ENCODE measurements at regions not wholly inside any gene's neighbourhood (a gene's known extent, or its start where the extent isn't known, plus 50 kb on each side); places are given as distances from the start of the nearest gene placed in this dataset.
A peak's percentile ranks its signal among the peaks of the same experiment; 100 is the strongest.

DNA sequence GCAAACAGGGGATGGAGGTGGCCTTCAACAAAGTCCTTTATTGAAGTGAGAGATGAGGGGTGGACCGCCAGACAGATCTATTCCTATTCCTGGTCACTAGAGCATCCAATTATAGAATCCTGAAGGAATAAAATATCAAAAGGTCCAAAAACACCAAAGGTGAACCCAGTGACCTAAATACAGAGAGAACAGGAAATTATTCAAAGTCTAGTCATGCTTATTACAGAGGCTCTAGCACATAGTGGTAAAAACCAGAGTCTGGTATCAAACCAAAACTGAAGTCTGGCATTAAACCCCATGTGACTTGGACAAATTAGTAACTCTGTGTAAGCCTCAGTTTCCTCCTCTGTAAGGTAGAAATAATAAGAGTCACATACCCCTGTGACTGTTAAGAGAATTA, 100.5 kb upstream of the SNX2 start:
- DNase-seq, result no peak

DNA sequence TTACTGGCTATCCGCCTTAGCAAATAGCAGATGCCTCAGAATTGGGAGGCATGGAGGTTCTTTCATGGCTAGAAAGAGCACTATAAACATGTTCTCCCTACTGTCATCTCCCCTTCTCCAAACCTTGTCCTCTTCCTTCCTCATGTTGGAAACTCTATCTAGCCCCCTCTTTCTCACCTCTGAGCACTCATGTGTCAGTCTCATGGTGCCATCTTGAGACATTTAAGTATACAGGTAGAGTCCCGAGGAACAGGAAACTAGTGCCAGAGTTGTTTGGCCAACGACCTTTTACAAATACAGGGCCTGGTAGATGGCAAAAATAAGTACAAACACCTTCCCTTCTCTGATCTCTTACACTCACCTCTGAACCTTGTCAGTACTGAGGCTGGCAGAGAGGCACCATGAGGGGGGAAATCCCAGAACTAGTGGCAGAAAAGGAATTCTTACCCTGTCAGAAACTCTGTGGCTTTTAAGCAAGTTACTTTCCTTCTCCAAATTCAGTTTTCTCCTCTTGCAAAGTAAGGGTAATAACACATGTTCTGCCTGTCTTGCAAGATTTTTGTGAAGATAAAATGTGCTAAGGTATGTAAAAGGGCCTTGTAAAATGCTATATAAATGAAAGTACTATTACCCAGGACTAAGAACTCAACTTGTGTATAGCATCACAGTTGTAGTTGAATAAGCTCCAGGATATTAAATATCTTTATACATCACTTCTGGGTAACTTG, 94.1 kb upstream of the SNX2 start:
- no peak for DNase-seq

DNA sequence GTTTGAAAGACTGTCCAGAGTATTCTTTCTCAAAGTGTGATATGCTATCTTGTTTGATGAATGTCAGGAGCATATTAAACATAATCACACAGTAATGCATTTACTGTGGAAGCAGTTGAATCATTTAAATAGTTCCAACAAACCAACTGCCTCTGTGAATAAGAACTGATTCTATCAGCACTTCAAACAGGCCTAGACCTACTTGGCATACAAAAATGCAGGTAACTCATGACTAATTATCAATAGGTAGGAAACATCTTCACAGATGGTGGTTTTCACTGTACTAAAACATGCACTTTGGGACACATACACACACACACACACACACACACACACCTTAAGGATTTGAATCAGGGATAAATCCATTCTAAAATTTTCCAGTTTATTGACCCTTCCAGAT, 91.2 kb upstream of the SNX2 start:
- no peak for DNase-seq

DNA sequence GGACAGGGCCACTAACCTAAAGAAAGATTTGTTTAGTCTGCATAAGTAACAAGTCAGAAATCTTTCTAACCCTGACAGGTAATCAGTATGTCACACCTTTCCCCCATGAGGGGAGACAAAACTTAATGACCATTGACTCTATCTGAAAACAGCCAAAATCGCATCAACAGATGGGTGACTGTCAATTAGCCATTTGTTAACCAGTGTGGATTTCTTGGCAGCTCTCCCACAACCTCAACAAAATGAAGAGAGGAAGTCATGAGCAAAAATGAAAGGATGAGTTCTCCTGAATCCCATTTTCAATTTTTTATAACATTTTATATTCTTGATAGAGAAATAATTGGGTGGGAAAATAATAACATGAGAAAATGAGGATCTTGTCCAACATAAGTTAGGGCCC, 84.6 kb upstream of the SNX2 start:
- DNase-seq, result no peak

DNA sequence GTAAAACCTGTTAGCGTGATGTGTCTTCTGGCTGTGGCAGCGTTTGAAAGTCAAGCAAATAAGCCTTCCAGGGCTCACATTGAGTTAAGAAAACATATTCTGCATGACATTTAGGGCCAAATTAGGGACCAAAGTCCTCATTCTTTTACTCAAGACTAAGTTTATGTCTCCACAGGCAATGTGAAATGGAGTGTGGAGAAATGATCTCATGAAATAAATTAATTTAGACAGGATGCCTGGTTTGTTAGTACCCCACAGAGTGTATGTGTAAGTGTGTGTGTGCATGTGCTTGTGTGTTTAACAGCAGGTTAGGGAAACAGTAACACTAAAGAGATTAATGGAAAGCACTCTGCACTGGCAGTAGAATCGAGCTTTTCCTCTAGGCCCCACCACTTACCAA, 82.9 kb upstream of the SNX2 start:
- DNase-seq, result no peak

DNA sequence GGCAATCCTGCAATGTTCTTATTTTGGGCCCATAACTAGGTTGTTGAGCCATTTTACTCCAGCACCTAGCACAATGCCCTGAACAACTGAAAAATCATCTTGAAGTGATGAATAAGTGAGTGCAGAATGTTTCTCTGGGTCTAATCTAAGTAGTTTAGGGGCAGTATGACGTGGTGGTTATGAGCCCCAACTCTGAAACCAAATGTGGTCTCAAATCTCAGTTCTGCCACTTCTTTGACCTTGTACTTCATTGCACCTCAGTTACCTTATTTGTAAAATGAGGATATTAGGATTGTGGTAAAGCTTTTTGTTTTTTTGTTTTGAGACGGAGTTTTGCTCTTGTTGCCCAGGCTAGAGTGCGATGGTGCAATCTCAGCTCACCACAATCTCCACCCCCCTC, 80.9 kb upstream of the SNX2 start:
- no peak for DNase-seq

DNA sequence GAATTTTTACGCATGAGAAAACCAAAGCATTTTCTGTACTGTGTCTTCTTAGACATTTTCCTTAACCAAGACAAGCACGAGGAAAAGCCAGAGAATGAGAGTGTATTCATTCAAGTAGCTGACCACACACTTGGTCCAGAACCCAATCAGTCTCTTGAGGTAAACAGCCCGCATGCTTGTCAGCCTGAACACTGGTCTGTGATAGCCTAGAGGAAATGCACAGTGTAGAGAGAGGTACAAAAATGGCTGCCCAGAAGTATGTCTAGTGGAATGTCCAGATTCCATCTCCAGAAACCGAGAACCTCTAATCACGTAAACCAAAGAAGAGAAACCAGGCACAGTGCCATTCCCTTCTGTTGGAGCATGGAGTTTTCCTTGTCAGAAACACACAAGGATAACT, 80.0 kb upstream of the SNX2 start:
- no peak for DNase-seq

DNA sequence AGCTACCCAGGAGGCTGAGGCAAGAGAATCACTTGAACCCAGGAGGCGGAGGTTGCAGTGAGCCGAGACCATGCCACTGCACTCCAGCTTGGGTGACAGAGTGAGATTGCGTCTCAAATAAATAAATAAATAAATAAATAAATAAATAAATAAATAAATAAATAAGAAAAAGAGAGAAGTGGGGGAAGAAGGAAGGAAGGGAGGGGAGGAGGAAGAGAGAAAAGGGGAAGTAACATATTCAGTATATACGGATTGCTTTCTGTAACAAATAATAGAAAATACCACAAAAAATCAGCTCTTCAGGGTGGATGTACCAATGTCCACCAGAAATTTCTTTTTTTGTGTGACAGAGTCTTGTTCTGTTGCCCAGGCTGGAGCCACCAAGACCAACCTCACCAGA, 78.1 kb upstream of the SNX2 start:
- DNase-seq, result peak; percentile 0

DNA sequence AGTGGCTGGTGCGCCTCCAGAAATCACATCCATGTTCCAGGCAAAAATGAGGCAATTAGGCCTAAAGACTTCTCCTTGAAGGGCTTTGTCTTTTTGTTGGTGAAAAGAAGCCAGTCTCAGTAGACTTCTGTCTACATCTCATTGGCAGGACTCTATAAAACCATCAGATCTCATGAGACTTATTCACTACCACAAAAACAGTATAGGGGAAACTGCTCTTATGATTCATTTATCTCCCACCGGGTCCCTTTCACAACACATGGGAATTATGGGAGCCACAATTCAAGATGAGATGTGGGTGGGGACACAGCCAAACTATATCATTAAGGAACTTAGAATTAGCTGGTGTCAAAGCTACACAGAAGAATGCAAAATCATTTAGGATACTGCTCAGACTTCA, 77.7 kb upstream of the SNX2 start:
- DNase-seq, result no peak

DNA sequence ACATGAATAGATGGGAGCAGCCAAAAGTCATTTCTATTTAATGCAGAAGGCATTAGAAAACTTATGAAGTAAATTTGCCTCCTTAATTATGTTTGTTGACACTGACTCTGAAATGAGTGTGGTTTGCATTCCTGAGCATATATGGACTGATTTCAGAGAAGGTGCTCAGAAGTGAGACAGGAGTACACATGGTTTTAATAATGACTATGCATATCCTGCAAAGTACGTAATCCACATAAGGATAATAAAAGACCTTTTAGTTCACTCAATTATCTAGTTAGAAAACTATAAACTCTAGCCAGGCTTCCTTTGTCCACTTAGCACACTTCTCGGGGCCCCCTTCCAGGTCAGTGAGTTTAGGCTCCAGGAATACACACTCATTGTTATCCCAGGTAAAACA, 75.7 kb upstream of the SNX2 start:
- DNase-seq, result no peak

DNA sequence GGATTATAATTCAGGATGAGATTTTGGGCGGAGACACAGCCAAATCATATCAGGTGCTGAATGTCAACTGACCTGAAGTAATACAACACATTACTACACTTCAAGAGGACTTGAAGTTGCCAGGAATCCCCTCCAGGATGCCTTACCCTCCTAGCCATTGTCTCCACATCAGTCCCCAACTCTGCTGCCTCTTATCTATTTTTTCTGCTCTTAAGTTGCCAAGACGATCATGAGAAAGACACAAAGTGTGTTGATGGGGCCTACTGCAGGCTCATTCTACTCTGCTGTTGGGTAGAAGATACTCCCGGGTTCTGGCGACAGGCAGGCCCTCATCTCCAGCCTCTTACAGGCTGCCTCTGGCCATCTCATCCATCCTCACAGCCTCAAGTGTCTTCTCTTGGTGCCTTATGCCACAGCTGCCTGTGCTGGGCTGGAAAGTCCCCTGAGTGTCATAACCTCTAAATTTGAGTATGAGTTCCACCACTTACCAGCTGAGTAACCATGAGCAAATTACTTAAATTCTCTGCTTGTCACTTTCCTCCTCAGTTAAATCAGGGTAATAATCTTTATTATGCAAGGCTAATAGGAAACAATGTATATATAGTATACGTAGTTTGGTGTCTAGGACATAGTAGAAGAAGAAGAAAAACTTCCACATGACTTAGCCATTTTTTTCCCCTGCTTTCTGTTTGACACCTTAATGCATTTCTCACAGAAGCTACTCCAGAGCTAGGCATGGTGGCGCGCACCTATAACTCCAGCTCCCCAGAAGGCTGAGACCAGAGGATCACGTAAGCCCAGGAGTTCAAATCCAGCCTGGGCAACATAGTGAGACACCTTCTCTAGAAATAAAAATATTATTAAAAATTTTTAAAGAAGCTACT, 73.0 kb upstream of the SNX2 start:
- DNase-seq, result no peak

DNA sequence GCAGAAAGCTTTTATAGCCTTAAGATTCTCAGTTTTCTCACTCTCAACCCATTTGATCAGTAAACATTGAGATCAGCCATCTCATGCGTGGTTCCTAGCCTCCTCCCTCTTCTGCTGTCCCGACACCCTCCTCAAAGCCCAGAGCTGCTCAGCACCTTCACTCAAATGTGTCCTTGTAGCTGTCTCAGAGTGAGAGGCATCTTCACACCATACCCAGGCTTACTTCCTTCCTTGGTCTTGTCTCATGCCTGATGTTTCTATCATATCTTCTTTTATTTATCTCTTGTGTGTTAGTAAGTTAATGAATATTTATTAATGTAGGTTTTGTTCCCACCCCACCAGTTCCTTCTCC, 72.4 kb upstream of the SNX2 start:
- DNase-seq, result no peak

DNA sequence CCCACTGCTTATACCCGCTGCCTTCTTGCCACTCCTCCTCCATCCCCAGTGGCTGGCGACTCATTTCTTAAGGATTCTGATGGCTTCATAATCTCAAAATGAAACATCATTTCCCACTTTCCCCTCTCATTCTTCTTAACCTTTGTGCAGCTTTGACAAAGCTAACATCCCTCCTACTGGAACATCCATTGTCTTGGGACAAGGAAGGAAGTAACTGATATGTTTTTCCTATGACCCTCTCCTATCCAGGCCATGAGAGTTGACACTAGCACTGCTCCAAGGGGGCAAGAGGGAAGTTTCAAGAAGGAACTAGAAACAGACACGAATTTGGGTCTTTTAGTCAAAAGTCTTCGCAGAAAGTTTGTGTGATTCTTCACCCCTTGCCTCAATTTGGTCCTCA, 71.7 kb upstream of the SNX2 start:
- DNase-seq, result no peak

DNA sequence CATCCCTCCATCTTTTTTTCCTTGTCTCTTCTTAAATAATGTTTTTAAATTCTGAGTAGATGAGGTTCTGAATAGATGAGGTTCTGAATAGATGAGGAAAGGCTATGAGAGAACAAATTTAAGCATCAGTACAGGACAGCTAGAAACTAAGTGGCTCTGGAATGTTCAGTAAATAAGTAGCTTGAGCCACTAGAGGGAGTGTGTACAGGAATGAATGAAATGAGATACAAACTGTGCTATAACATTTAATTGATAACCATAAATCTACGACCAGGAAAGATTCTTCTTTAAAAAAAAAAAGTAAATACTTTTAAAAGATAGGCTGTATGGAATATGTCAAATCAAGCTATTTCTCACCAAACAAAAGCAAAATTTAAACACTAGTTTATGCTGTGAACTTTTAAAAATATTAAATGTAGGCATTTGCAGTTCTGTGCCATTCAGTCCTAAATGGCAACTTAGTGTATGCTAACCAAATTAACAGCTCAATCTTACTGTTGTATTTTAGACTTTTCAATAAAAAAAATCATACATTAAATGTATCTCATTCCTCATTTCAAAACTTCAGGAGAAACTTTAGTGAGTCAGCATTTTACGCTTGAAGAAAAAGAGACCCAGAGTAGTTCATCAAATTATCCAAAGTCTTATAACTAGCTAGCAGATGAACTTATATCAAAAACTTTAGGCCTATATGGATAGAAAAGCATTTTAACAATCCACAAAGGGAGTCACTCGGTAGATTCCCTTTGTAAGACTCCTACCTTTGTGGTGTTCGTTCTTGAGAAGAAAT, 70.4 kb upstream of the SNX2 start:
- DNase-seq, result peak; percentile 21

DNA sequence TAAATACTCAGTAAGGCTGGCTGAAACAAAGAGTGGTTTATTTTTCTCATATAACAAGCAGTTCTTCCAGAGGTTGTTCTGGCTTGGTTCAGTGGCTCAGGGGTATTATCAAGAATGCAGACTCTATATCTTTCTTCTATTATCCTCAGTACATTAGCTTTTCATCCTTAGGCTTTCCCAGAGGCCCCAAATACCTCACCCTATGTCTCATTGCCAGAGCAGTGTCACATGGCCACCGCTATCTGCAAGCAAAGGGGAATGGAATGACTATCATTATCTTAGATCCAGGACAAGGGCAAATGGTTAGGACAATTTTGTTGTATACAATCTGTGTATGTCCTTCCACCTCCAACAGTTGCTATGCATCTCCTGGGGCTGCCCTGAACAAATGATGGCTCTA, 69.0 kb upstream of the SNX2 start:
- no peak for DNase-seq

DNA sequence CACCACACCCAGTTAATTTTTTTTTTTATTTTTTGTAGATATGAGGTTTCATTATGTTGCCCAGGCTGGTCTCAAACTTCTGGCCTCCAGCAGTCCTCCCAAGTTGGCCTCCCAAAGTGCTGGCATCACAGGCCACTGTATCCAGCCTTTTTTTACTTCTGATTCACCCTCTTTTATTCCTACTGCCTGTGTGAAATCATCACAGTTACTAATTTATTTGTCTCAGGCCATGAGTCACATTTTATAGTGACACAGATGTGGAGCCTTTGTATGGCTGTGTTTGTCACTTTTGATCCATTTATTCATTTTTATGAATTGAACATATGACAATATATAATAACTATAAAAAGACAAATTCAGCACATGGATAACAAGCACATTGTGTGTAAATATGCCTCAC, 67.1 kb upstream of the SNX2 start:
- DNase-seq, result no peak

DNA sequence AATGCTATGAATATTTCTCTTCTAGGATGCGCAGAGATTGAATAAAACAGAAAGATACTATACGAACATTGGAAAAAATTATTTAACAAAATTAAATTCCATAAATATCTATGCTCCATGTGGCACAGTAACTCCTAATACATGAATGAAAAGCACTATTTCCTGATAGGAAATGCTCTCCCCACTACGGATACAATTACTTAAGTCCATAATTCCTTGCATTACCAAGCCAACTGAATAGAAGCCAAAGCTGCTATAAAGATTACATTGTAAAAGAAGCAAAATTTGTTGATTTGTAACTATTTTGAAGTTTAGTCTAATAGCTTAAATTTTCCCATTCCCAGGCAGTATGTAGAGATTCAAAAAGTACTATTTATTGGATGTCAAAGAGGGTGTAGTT, 61.8 kb upstream of the SNX2 start:
- DNase-seq, result no peak

DNA sequence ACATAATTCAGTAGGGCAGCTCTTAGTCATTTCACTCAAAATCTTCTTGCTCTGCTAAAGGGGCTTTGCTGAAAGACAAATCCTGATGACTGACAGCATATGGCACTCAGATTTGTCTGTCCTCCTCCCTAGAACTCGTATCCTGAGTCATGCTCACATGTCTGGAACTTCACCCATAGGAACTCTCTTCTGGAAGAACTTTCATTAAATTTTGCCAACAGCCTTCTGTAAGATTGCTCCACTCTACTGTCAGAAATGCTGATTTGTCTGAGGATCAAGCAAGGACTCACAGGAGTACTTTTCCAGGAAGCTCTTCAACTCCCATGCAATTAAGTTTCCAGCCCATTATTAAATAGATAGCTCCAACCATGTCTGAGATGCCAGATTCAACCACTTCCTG, 59.8 kb upstream of the SNX2 start:
- no peak for DNase-seq

DNA sequence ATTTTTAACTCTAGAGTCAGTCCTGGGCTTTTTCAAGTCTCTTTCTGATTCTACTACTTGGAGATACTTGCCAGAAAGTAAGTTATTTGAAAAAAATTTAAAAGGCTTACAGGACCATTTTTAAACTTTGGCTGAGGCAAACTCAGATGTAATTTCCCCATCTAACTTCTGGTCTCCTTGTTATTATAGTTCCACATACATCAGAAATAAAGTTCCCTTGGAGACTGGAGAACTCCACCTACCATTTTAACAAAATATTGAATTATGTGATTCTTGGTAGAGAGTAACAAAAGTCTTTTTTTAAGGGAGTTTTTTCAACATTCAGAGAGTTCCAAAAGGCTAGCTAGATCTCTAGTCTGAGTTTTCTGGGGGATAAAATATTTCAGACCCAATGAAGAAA, 56.3 kb upstream of the SNX2 start:
- no peak for DNase-seq

DNA sequence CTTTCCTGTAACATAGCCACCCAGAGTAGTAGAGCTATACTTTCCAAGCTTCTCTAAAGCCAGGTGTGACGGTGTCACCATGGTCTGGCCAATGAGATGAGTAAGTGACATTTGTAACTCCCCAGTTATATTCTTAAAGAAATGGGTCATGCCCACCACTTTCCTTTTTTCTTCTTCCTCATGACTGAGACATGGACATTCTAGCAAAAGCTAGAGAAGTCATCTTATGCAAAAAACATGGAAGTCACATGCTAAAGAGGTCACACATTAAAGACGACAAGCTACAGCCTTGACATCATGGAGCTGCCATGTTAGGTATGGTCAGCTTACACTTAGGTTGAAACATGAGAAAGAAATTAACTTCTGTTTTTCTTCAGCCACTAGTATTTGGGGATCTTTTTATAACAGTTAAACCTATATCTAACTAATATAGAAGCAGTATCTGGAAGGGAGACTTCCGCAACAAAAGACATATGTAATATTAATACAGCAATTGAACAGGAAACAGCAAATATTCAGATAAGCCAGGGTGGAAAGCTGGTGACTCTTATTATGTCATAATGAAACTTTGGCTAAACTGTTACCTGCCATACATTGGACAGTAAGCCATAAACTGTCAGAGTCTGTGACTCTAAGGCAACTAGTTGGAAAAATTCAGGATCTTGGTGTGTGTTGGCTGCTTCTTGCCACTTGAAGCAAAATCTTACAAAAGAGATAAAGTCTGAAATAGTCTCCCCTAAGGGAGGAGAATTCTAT, 54.7 kb upstream of the SNX2 start:
- no peak for DNase-seq

DNA sequence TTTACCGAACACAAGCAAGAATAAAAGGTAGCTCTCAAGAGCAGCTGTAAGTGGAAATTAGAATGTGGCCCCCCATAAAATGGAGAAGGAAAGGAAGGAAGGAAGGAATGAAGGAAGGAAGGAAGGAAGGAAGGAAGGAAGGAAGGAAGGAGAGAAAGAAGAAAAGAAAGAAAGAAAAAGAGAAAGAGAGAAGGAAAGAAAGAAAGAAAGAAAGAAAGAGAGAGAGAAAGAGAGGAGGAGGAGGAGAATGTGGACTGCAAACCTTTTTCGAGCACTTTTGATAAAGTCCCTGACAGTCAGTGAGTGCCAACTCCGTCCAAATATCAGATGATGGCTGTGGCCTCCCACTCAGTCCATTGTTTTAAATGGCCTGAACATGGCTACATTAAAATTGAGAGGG, 53.8 kb upstream of the SNX2 start:
- DNase-seq, result no peak

DNA sequence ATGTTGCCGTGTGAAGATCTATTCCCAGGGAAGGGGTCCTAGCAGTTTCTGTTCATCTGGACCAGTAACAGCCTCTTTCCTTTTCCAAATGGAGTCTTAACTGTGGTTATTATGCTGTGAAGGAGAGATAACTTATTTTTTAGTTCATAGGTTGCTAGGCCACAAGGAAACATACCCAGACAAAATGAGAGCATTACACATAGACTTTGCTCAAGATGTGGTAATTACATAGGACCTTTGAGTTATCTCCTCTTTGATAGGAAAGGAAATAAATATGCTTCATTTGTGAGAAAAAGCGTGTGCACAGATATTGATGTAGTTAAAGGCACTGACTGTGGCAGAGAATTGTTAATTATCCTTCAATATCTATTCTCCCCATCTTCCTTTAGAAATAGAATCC, 52.5 kb upstream of the SNX2 start:
- no peak for DNase-seq
